Stimulated activated CD4-positive, alpha-beta T cell treated with anti-CD3 and anti-CD28 coated beads, Interleukin-2, amount 100 ng/mL, for 24 hours (primary cell): ENCODE measurements at regions not wholly inside any gene's neighbourhood (a gene's known extent, or its start where the extent isn't known, plus 50 kb on each side); places are given as distances from the start of the nearest gene placed in this dataset.
"Not testable (repeated sequence)": the region's sequence is repeated elsewhere in the genome, so short reads cannot be mapped to it uniquely, and the experiment has no call there.

Source experiments
- DNase-seq, 2 donors: peaks; one replicate each; pipeline ENCODE4 v3.0.0-alpha.2; 2020

GRCh38 chr5:28329176-28329575 lies 1290.8 kb upstream of the CDH9 start:
- no peak for DNase-seq

- no peak for DNase-seq
Measured at GRCh38 chr5:28328681-28329080, 1290.3 kb upstream of the CDH9 start.

DNA sequence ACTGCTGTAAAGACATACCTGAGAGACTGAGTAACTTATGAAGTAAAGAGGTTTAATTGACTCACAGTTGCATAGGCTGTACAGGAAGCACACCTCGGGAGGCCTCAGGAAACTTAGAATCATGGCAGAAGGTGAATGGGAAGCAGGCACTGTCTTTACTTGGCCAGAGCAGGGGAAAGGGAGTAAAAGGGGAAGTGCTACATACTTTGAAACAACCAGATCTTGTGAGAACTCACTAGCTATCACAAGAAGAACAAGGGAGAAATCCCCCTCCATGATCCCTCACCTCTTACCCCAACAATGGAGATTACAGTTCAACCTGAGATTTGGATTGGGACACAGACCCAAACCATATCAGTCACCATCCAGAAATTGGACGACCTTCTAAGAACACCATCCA lies 1285.8 kb upstream of the CDH9 start:
- DNase-seq: no peak

DNA sequence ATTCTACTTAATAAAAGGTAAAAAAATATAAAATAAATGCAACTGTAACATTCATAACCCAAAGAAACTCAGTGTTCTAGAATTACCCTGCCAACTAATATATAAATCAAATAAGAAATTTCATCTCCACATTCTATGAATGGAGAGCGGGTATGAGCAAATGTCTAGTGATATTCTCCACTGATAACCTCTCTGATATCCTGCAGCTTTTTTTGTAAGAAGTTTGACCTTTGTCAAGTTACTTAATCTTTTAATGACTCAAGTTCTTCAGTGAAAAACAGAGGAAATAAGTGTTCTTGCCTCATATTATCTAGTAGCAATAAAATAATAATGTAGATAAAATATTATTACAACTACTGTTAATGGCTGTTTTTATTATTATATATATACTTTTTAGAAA lies 1275.6 kb upstream of the CDH9 start:
- no peak for DNase-seq

DNA sequence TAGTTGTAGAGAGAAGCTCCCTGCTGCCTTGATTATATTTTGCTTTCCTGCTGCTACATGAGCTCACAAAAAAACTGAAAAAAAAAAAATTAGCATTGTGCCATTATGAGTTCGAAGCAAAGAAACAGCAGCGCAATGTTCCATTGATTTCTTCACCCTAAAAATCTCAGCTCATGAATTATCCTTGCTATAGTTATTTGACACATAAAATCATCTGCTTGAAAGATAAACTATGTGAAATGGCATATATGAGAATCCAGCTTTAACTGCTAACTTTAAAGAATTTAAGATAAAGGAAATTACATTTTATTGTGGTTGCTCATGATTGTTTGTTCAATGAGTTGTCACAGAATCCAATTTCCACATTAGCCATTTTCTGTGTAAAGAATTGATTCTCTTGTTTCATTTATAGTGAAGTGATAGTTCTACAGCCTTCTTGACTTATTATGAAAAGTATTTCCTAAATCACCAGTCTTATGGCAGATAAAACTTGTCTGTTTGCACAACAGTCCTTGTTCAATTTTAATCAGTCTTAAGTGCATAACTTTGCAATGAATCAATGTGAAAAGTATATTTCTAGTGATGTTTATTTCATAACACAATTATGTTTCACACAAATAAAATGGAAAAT lies 1275.0 kb upstream of the CDH9 start:
- DNase-seq: no peak

GRCh38 chr5:28310696-28311095 lies 1272.3 kb upstream of the CDH9 start:
- DNase-seq: no peak

- DNase-seq: no peak
Measured at GRCh38 chr5:28305891-28306290, 1267.5 kb upstream of the CDH9 start.

DNA sequence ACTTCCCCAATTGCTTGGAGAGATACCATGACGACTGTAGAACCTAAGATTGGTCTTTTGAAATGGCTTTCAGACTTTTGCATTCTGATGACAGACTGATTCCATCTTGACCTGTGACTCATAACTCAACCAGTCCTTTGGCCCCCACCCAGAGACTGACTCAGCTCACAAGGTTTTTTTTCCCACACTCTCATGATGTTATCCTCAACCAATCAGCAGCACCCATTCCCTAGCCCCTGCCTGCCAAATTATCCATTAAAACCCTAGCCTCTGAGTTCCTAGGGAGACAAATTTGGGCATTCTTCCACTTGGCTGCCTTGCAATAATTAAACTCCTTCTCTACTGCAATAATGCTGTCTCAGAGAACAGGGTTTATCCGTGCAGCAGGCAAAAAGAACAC lies 1263.3 kb upstream of the CDH9 start:
- no peak for DNase-seq

DNA sequence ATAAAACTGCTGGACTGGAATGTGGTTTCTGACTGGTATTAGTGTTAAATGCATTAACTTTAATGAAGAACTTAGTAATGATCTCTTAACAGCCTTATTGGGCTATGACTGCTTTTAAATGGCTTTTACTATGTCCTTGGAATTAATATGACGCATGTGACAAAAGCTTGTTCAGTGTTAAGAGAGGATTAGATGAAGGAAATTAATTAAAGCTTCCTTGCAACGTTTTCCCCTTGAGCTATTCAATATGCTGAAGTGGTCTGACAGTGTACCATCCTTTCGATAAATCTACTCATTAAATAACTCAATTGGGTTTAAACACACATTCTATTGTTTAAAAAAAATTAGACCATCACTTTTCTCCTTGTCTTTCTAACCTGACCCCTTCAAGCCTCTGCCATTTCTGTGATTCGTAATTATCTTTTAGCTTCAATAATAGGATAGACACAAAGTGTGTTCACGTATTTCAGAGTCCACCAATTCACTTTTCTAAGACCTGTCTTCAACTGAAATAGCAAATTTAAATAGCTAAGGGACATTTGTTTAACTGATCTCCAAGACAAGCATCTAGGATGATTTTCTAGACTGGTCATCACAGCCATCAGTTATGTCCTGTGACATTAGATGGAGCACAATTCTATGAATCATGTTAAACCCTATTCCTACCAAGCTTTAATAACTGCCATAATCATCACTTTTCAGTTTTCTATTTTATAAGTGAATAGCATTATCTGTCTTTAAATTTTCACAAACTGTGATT lies 1258.0 kb upstream of the CDH9 start:
- no peak for DNase-seq

GRCh38 chr5:28287021-28287420 lies 1248.6 kb upstream of the CDH9 start:
- not testable (repeated sequence) for DNase-seq

DNA sequence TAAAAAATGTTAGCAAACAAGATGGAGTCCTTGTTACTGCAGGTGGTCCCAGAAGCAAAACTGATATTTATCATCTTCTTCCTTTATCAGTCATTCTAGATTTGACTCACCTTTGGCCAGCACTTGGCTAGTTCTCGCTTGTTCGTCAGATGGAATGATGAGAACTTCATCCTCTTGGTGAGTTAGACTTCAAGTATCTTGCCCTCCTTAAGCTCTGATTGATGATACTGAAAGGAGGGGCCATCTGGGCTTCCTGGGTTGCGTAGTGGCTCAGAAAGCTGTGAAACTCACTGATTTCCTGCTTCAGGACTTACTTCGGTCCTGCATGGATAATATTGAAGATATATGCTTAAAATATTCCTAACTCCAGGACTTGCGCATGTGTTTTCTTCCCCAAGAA lies 1248.2 kb upstream of the CDH9 start:
- DNase-seq: no peak

DNA sequence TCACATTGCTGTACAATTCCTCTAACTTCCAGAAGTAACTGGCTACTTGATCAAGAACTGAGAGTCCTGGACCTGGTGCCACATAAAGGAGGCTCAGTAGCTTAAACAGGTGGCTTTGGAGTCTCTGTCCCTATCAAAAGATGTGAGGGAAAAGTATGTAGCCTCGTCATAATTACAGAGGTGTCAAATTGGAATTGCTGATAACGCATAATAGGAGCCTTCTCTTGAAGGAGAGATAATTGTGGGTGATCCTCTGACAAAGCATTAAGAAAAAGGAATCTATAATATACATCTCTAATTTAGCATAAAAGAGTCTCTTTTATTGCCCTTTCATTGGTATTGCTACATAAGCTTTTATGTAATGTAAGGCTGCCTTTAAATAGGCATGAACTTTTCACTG lies 1246.4 kb upstream of the CDH9 start:
- DNase-seq: no peak

DNA sequence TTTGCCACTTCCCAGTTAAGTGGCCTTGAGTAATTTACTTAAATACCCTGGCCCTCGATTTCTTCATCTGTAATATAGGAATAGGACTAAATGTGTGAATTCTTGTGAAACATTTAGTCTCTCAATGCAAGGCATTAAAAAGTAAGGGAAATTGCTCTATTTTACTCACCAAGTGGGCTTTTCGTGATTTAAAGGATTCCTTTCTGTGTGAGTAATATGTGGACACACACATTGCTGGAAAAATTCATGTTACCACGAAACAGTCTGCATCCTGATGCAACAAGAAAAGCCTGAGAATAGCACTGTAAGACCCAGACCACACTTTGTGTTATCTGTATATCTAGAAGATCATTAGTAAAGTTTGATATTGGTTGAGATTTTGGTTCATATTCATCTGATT lies 1243.0 kb upstream of the CDH9 start:
- no peak for DNase-seq

GRCh38 chr5:28275931-28276330 lies 1237.5 kb upstream of the CDH9 start:
- DNase-seq: no peak

- no peak for DNase-seq
Measured at GRCh38 chr5:28269978-28270377, 1231.6 kb upstream of the CDH9 start.

DNA sequence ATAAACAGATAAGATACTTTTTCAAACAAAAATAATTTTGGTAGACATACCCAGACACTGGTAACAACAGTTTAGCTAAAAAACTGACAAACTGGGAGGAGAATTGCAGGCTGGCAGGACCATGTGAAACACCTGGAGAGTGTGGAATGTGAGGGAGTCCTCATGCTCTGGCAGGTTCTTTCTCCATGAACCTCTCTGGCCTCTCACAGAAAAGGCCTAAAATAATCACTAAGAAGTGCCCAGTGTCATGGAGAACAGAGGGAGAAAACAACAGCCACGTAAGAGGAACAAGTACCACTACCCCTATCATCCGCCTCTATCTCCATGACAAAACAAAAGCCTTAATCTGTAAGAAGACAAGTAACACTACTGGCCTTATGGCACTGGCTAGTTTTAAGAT lies 1227.5 kb upstream of the CDH9 start:
- DNase-seq: no peak

DNA sequence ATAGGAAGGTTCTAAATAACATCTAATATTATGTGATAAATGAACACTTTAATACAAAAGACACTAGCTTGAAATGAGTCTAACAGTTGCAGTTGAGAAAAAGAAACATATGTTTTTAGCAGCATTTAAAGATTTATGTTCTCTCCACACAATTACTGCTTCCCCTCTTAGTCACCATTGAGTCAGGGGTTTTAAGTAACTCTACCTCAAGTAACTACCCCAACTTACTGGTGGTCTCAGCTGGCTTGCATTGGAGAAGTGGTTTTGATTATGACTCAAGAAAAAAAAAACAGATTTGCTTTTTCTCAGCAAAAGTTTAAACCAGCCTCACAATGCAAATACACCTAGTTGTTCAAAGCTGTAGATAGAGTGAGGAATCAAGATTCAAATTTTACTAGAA lies 1216.5 kb upstream of the CDH9 start:
- DNase-seq: no peak

DNA sequence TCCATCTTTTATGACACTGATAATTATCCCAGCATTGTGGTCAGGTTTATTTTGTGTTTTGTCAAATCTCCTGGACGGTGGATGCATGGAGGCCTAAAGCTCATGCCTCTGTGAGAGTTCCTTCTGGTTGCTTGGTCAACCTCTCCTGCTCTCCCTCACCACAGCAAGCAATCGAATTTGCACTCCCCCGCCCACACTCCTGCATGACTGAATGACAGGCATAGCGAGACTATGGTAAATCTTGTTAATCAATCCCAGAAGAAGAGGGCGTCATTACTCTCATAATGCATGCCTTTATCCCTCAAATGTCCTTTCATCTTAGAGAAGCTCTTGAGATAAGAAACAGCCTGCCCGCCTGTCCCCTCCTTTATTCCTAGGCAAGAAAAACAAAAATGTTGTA lies 1215.0 kb upstream of the CDH9 start:
- no peak for DNase-seq

DNA sequence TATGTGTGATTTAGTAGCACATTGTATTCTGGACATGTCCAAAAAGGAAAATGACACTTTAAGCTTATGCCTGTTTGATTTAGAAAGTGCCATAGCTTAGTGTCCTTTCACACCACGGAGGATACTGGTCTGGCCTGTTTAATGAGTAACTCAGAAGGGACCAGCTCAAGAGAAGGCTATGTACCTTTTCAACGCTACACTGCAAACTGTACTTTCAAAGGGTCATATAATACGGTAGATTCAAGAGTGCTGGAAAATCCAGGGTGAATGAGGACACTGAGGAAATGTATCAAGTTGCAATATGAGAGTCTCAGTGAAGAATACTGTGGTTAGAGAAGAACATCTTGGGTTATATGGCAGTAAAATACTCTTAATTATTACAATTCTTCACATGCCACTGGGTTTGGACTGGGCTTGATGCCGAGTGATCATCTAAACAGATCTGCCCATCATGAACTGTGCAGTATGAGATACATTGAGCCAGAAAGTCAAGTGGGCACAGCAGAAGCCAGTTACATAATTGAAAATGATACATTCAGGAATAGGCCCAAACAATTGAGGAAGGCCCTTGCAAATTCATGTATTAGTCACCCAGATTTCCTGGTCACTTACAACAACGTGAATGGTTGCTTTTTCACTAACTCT lies 1211.5 kb upstream of the CDH9 start:
- no peak for DNase-seq

DNA sequence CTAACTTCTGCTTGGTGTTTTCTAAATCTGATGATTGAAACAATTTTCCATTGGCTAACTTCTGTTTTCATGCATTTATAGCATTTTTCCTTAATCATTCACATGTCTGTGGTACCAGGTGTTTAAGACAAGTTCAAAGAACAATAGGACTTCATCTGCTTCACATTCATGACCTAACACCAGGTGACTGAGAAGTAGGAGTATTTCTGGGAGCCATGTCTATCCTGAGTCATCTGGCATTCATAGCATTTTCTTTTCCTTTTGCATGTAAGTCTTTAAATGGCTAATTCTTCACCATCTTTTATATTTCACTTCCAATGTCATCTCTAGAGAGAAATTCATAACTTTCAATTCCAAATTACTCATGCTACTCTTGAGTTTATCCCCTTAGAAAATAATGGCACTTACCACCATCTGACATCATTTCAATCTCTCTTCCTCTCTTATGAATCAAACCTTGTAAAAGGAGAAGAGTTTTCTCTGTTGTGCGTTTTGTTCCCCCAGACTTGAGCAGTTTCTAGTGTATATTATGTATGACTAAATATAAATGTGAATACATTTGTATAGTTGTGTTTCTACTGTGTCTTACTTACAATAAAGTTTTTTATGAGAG lies 1196.1 kb upstream of the CDH9 start:
- no peak for DNase-seq

DNA sequence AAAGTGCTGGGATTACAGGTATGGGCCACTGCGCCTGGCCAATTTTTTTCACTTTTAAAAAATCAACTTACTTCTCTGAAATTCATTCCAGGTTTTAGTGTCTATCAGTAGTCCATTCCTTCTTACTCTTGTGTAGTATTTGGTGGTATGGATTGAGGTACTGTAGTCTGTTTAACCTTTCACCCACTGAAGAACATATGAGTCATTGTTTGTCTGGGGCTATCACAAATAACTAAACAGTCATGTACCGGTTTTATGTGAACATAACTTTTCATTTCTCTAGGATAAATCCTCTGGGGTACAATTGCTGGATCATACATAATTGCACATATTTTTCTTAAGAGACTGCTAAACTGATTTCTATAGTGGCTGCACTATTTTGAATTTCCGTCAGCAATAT lies 1188.0 kb upstream of the CDH9 start:
- no peak for DNase-seq

DNA sequence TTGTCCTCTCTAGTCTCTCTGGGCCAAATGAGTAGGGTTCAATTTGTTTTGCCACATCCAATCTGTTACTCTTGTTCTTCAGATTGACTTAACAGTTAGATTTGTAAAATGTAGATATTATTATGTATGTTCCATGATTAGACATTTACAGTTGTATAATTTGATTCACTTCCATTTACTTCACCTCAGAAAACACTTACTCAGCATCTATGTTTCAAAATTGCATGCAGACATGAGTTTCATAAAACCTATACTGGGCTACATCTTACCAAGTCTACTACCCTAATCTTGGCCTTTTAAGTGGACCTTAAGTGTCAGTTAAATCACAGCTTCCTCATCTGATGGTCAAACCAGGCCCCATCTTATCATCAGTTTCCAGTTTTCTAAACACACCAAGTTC lies 1181.2 kb upstream of the CDH9 start:
- no peak for DNase-seq

DNA sequence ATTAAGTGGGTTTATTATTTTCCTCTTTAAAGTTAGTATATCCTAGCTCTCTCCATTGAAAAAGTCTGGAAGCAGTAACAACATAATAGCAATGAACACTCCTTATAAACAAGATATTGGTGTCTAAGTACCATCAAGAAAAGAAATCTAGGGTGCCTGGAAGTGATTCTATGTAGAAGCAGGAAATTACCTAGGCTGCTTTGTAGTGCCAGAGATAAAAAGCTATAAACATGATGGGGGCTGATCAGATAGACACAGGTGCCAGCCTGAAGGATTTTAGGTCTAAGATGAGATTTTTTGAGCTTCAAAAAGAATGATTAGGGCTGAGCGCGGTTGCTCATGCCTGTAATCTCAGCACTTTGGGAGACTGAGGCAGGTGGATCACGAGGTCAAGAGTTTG lies 1179.3 kb upstream of the CDH9 start:
- DNase-seq: no peak

GRCh38 chr5:28216939-28217360 lies 1178.6 kb upstream of the CDH9 start:
- no peak for DNase-seq
